ENCODE measurements at regions not wholly inside any gene's neighbourhood (a gene's known extent, or its start where the extent isn't known, plus 50 kb on each side); places are given as distances from the start of the nearest gene placed in this dataset.

- no peak overlapping the region for H3K4me3 ChIP-seq (ENCODE audit: low read depth, low read length)
These were observed 230.3 kb upstream of the MEOX2 start for GRCh38 chr7:15916681-15917380.

DNA sequence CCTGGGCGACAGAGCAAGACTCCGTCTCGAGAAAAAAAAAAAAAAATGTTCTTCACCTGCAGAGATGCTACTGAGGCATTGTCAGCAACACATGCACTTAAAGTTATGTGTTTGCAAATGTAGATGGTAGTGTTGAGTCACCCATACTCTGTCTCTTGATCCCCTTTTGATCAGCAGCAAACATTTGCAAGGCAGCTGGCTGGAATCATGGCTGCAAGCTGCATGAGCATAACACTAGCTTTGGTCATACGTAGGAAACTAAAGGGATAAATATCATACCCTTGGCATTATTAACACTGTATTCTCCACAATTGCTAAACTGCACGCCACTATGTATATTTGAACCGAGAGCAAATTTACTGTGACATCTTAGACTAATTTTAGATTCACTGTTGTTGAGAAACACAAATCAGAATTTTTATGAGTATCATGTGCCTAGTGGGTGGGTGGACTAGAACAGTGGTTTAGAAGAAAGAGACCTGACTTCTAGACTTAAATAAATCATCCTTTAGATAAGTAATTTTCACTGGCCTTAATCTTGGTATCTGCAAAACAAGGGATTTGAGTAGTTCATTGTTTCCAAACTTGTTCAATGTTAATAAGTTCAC, 229.3 kb upstream of the MEOX2 start:
- Histone ChIP-seq H3K4me3 (ENCODE audit: low read depth, low read length) (no peak overlapping the region), H3K9me3 (ENCODE audit: control insufficient read depth, insufficient read depth, low read length) (no peaks in the 10 kb centered on the region), H3K4me1 (ENCODE audit: control insufficient read depth, insufficient read depth, low read length) (no peaks in the 10 kb centered on the region), H3K27me3 (ENCODE audit: control insufficient read depth, insufficient read depth, low read length) (no peaks in the 10 kb centered on the region), H3K9ac (ENCODE audit: low read depth, low read length) (no peak overlapping the region), H3K27ac (ENCODE audit: low read depth, low read length) (no peak overlapping the region), H3K36me3 (ENCODE audit: control insufficient read depth, insufficient read depth, low read length) (no peaks in the 10 kb centered on the region)

More at GRCh38 chr7:15916681-15917380, 230.3 kb upstream of the MEOX2 start:
- Histone ChIP-seq H3K9ac (ENCODE audit: low read depth, low read length) (no peak overlapping the region), H3K36me3 (ENCODE audit: control insufficient read depth, insufficient read depth, low read length) (no peaks in the 10 kb centered on the region), H3K9me3 (ENCODE audit: control insufficient read depth, insufficient read depth, low read length) (no peaks in the 10 kb centered on the region), H3K27ac (ENCODE audit: low read depth, low read length) (no peak overlapping the region), H3K27me3 (ENCODE audit: control insufficient read depth, insufficient read depth, low read length) (no peaks in the 10 kb centered on the region), H3K4me1 (ENCODE audit: control insufficient read depth, insufficient read depth, low read length) (no peaks in the 10 kb centered on the region)

DNA sequence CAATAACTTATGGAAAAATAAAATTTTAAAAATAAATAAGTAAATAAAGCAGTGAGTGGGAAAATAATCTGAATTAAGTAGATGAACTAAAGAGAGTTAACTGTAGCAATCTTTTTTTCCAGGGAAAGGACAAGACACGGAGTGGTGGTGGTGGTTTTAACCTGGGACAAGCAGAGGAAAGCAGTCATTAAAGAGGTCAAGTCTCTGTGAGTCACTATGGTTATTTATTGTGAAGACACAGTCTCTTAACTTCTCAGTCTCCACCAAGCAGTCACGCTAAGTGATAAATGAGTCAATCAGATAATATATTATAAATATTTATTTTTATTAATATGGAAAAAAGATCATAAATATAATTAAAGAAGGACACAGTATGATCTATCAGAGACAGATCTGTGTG, 228.1 kb upstream of the MEOX2 start:
- H3K4me3 ChIP-seq (ENCODE audit: low read depth, low read length): no peak overlapping the region
- no peak overlapping the region for H3K27ac ChIP-seq (ENCODE audit: low read depth, low read length)
- H3K9ac ChIP-seq (ENCODE audit: low read depth, low read length): no peak overlapping the region
- H3K27me3 ChIP-seq (ENCODE audit: control insufficient read depth, insufficient read depth, low read length): no peaks in the 10 kb centered on the region
- no peaks in the 10 kb centered on the region for H3K9me3 ChIP-seq (ENCODE audit: control insufficient read depth, insufficient read depth, low read length)
- H3K36me3 ChIP-seq (ENCODE audit: control insufficient read depth, insufficient read depth, low read length): no peaks in the 10 kb centered on the region
- H3K4me1 ChIP-seq (ENCODE audit: control insufficient read depth, insufficient read depth, low read length): no peaks in the 10 kb centered on the region

GRCh38 chr7:15906436-15906835, 220.0 kb upstream of the MEOX2 start:
- no peaks in the 10 kb centered on the region for H3K36me3 ChIP-seq (ENCODE audit: control insufficient read depth, insufficient read depth, low read length)
- H3K4me3 ChIP-seq (ENCODE audit: low read depth, low read length): no peak overlapping the region
- no peak overlapping the region for H3K9ac ChIP-seq (ENCODE audit: low read depth, low read length)
- H3K27me3 ChIP-seq (ENCODE audit: control insufficient read depth, insufficient read depth, low read length): no peaks in the 10 kb centered on the region
- H3K9me3 ChIP-seq (ENCODE audit: control insufficient read depth, insufficient read depth, low read length): no peaks in the 10 kb centered on the region
- H3K4me1 ChIP-seq (ENCODE audit: control insufficient read depth, insufficient read depth, low read length): no peaks in the 10 kb centered on the region
- H3K27ac ChIP-seq (ENCODE audit: low read depth, low read length): no peak overlapping the region

DNA sequence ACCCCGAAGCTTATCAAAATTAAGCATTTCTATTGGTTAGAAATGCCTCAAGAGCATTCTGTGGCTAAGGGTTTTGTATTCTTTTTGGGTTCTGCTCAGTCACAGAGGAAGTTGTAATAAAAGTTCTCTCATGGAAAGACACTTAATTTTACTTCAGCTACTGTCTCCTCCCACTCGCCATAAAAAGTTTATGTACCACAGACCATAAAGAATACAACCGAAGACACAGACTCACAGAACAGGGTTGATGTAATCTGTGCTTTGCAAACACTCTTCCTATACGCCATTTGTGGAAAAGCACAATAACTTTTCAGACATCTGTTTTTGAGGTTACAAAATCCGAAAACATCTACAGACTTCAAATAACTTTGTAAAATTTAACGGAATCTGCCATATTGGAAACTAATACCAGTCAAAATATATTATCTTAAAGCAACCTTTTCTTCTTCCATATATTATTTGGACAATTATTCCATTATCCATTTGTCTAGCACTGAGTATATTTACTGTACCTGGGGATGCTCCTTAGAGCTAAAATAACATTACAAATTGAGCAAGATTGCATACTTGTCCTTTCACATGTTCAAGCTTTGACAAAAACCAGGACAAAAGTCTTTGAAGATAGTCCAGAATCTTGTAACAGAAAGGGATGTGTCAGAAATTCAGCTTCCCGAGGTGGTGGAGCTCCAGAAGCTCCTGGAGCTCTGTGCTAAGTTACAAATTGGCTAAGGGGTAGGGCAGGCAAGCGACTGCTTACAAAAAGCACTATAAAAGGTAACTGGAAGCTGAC, 219.0 kb upstream of the MEOX2 start:
- no peak overlapping the region for H3K27ac ChIP-seq (ENCODE audit: low read depth, low read length)
- H3K9me3 ChIP-seq (ENCODE audit: control insufficient read depth, insufficient read depth, low read length): no peaks in the 10 kb centered on the region
- no peak overlapping the region for H3K4me3 ChIP-seq (ENCODE audit: low read depth, low read length)
- H3K4me1 ChIP-seq (ENCODE audit: control insufficient read depth, insufficient read depth, low read length): no peaks in the 10 kb centered on the region
- no peaks in the 10 kb centered on the region for H3K27me3 ChIP-seq (ENCODE audit: control insufficient read depth, insufficient read depth, low read length)
- no peak overlapping the region for H3K9ac ChIP-seq (ENCODE audit: low read depth, low read length)
- H3K36me3 ChIP-seq (ENCODE audit: control insufficient read depth, insufficient read depth, low read length): no peaks in the 10 kb centered on the region

DNA sequence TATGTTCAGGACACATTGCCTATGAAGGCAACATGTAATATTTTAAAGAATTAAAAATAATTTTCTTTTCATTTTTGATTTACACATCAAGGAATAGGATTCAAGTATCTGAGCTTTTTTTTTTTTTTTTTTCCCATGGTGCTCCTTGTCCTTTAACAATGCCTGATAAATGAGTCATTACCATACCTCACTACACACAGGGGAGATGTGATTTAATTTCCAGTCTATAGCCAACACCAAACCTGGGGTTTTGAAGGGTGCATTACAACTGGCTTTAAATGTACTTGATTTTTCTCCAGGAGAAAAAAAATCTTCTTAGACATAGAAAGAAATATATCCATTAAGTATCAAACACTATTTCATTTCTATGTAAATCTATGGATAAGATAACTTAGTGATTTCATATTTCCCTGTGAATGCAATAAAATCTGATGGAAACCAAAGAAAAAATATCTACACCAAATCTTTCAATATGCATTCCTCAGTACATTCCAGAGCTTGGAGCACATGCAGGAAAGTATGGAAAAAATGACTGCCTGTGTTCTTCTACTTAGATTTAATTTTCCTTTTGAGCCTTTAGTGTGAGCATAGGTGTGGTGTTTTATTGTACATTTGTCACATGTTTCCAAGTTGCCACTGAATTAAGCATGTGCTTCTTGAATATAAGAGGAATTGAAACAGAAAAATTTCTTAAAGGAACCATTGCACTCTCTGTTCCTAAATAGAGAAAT, 204.8 kb upstream of the MEOX2 start:
- H3K27me3 ChIP-seq (ENCODE audit: control insufficient read depth, insufficient read depth, low read length): no peaks in the 10 kb centered on the region
- H3K4me1 ChIP-seq (ENCODE audit: control insufficient read depth, insufficient read depth, low read length): no peaks in the 10 kb centered on the region
- no peak overlapping the region for H3K9ac ChIP-seq (ENCODE audit: low read depth, low read length)
- no peak overlapping the region for H3K4me3 ChIP-seq (ENCODE audit: low read depth, low read length)
- H3K27ac ChIP-seq (ENCODE audit: low read depth, low read length): no peak overlapping the region
- H3K36me3 ChIP-seq (ENCODE audit: control insufficient read depth, insufficient read depth, low read length): no peaks in the 10 kb centered on the region
- no peaks in the 10 kb centered on the region for H3K9me3 ChIP-seq (ENCODE audit: control insufficient read depth, insufficient read depth, low read length)

- Histone ChIP-seq H3K27me3 (ENCODE audit: control insufficient read depth, insufficient read depth, low read length) (no peaks in the 10 kb centered on the region), H3K9ac (ENCODE audit: low read depth, low read length) (no peak overlapping the region), H3K4me3 (ENCODE audit: low read depth, low read length) (no peak overlapping the region)
These were observed 203.0 kb upstream of the MEOX2 start for GRCh38 chr7:15889507-15889906.

DNA sequence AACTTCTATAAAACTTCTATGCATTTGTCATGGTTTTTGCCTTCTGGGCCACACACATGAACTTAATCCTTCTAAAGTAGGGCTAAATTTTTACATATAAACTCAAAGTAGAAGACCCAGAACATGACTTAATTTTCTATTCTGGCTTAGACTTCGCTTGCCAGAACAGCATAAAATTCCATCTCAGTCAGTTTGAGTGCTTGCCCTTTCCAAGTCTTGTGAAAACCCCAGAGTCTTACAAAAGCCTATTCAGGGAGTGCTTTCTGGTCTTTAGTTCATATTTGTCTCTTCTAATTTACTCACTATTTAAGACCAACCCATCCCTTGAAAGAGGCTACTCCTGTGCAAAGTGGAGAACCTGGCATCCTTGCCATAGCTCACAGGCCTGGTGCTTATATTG, 201.6 kb upstream of the MEOX2 start:
- no peak overlapping the region for H3K27ac ChIP-seq (ENCODE audit: low read depth, low read length)
- H3K9me3 ChIP-seq (ENCODE audit: control insufficient read depth, insufficient read depth, low read length): no peaks in the 10 kb centered on the region
- H3K36me3 ChIP-seq (ENCODE audit: control insufficient read depth, insufficient read depth, low read length): no peaks in the 10 kb centered on the region
- H3K27me3 ChIP-seq (ENCODE audit: control insufficient read depth, insufficient read depth, low read length): no peaks in the 10 kb centered on the region
- no peaks in the 10 kb centered on the region for H3K4me1 ChIP-seq (ENCODE audit: control insufficient read depth, insufficient read depth, low read length)
- H3K4me3 ChIP-seq (ENCODE audit: low read depth, low read length): no peak overlapping the region
- H3K9ac ChIP-seq (ENCODE audit: low read depth, low read length): no peak overlapping the region

More at GRCh38 chr7:15889507-15889906, 203.0 kb upstream of the MEOX2 start:
- H3K36me3 ChIP-seq (ENCODE audit: control insufficient read depth, insufficient read depth, low read length): no peaks in the 10 kb centered on the region
- no peaks in the 10 kb centered on the region for H3K4me1 ChIP-seq (ENCODE audit: control insufficient read depth, insufficient read depth, low read length)
- no peaks in the 10 kb centered on the region for H3K9me3 ChIP-seq (ENCODE audit: control insufficient read depth, insufficient read depth, low read length)
- no peak overlapping the region for H3K27ac ChIP-seq (ENCODE audit: low read depth, low read length)

DNA sequence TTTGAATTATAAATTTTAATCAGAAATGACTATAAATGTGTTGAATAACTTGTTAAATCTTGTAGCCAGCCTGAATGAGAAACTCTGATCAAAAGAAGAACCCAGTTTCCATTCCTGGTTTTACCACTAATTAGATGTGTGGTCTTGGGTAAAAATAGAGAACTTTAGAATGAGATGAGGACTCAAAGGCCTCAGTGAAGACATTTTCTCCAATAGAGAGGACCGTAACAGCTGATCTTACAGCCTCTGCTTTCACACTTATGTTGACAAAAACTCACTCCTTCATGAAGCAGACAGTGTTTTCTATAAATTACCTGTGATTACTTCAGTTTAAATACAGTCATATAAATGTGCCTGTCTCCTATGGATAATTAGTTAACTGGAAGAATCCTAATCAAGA, 200.1 kb upstream of the MEOX2 start:
- H3K4me3 ChIP-seq (ENCODE audit: low read depth, low read length): no peak overlapping the region
- no peaks in the 10 kb centered on the region for H3K27me3 ChIP-seq (ENCODE audit: control insufficient read depth, insufficient read depth, low read length)
- no peak overlapping the region for H3K9ac ChIP-seq (ENCODE audit: low read depth, low read length)

DNA sequence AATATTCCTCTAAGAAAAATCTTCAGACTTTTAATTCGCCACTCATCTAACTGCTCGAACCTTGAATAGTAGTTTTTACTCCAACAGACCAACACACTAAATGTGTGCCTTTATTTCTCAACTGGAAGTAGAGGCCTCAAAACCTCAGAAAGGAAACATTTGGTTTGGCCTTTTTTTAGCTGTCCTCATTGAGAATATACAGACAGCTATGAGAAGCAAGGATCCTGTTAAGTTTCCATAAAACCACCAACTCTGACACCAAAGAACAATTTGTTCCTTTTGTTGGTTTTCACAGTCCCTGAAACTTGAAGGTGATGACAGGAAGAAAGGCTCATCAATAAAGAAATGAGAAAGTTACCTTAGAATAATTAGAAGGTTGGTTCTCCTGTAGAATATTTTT, 199.2 kb upstream of the MEOX2 start:
- H3K4me3 ChIP-seq (ENCODE audit: low read depth, low read length): no peak overlapping the region

More for the DNA sequence above, 200.1 kb upstream of the MEOX2 start:
- H3K36me3 ChIP-seq (ENCODE audit: control insufficient read depth, insufficient read depth, low read length): no peaks in the 10 kb centered on the region
- no peaks in the 10 kb centered on the region for H3K9me3 ChIP-seq (ENCODE audit: control insufficient read depth, insufficient read depth, low read length)
- H3K4me1 ChIP-seq (ENCODE audit: control insufficient read depth, insufficient read depth, low read length): no peaks in the 10 kb centered on the region
- no peak overlapping the region for H3K27ac ChIP-seq (ENCODE audit: low read depth, low read length)

More for the DNA sequence above, 199.2 kb upstream of the MEOX2 start:
- Histone ChIP-seq H3K27ac (ENCODE audit: low read depth, low read length) (no peak overlapping the region), H3K4me1 (ENCODE audit: control insufficient read depth, insufficient read depth, low read length) (no peaks in the 10 kb centered on the region), H3K9me3 (ENCODE audit: control insufficient read depth, insufficient read depth, low read length) (no peaks in the 10 kb centered on the region), H3K36me3 (ENCODE audit: control insufficient read depth, insufficient read depth, low read length) (no peaks in the 10 kb centered on the region), H3K9ac (ENCODE audit: low read depth, low read length) (no peak overlapping the region), H3K27me3 (ENCODE audit: control insufficient read depth, insufficient read depth, low read length) (no peaks in the 10 kb centered on the region)
